HG03378 (cell line): ENCODE measurements at regions not wholly inside any gene's neighbourhood (a gene's known extent, or its start where the extent isn't known, plus 50 kb on each side); places are given as distances from the start of the nearest gene placed in this dataset.

Experiments
- ATAC-seq: cut with Tn5 transposase; IDR thresholded peaks from one replicate; pipeline ENCODE4 v1.9.1; 2021; ENCODE audit warnings: mild to moderate bottlenecking, moderate library complexity; ENCODE audit not compliant: unreplicated experiment

DNA sequence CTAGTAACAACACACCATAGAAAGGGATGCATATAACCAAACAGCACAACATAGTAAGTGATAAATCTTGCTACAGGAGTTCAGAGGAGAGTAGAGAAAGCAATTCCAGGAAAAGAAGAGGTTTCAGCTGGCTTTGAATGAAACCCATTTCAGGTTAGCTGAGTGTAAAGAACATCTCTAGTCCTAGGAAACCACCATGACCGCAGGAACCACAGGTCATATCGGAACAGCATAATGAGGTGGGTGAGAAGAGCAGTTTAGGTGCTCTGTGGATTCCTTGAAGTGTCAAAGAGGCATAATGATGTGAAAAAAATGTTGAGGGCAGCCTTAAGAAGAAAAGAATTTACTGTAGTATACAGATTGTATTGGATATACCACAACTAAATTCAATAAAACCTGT lies 507.5 kb downstream of the MTRR start:
- no peak for ATAC-seq

DNA sequence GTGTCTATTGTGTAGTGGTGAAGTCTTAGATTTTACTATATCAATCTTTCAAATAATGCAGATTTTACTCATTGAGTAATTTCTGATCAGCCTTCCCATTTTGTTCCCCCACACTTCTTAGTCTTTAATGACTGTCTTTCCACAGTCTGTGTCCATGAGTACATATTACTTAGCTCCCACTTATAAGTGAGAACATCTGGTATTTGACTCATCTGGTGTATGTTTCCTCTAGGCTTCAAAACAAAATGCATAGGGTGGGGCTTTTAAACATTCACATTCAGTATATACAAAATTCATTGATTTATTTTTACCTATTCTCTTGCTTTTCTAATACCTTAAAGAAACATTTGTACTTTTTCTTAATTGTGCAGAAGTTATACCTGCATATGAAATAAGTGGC lies 513.0 kb downstream of the MTRR start:
- ATAC-seq = no peak

DNA sequence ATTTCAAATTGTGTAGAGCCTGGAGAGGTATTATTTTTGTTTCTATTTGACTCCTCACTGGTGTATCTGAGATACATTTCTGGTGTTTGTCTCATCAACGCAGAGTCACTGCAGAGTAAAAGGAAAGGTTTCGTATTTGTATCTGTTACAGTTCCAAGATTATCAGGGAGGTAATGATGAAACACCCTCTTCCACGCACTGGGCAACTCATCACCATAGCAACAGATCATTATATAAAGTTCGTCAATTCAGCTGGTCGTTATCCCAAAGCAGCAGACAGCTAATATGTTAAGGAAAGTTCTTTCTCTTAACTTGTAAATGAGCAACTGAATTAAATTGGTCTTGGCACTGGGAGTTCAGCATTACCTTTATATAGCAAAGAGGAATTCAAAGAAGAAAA lies 513.5 kb downstream of the MTRR start:
- no peak for ATAC-seq

DNA sequence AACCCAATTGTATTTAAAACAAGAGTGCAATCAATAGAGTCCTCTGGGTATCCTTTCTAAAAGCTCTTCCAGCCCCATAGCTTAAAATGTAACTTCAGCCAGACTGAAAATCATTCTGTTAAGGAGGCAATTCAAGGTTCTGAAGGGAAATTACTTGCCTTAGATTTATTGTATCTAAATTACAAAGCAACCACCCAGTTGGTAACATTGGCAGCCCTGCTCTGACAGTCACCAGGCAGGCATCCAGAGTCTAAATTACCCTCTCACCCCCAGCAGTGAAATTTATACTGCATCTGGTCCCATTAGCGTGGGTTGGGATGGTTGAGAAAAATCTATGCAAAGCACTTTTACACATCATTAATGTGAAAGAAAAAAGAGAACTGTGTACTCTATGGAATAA lies 514.7 kb downstream of the MTRR start:
- no peak for ATAC-seq

DNA sequence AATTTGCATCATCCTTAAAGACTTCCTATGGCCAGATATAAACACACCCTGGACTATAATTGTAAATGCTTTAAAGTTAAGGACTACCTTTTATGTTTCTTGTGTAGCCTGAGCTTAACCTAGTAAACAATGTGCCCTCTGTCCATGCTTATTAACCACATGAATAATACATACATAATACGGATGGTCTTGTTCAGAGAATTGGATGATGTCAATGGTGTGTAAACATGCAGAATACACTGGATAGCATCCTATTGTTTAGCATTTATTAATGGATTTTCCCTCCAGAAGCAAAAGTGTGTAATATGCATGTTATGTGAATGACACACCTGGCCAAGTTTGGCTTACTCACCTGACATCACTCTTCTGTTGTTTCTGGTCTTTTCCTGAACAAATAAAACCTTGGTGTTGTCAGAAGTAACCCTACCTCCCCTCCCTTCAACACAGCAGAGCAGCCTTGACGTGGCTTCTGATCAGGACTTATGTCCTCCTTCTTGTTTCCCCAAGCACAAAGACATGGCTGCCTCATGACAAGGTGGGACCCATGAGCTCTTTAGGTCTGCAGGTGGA lies 517.9 kb downstream of the MTRR start:
- ATAC-seq = no peak

GRCh38 chr5:8391911-8392310 lies 523.0 kb downstream of the MTRR start:
- ATAC-seq = no peak

- ATAC-seq = no peak
Measured at GRCh38 chr5:8393240-8393639, 524.3 kb downstream of the MTRR start.

DNA sequence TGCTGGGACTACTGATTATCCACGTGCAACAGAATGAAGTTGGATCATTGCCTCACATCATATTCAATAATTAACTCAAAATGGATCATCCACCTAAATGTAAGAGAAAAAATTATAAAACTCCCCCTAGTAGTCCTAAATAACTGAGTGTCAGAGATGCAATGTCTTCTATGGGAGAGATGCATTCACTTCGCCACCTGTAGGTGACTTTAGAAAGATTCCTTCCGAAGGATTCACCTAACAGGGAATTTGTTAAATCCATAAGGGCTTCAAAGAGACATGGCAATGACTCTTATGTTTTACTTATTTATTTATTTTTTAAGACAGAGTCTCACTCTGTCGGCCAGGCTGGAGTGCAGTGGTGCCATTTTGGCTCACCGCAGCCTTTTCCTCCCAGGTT lies 526.0 kb downstream of the MTRR start:
- ATAC-seq = no peak

DNA sequence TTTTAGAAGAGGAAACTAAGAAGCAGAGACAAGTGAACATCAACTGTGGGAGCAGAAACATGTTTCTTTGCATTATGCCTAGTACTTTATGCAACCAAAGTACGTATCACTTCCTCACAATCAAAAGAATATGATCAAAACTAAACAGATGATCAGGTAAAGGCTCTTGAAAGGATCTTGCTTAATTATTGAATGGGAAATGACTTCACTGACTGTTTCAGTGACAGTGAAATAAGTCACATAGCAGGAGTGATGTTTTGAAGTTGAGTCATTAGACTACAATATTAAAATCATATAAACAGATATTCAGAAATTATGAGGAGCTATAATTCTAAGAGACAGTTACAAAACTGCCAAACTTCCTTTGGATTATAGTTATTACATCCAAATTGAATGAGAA lies 527.3 kb downstream of the MTRR start:
- ATAC-seq = no peak

- no peak for ATAC-seq
Measured at GRCh38 chr5:8396756-8397155, 527.8 kb downstream of the MTRR start.

DNA sequence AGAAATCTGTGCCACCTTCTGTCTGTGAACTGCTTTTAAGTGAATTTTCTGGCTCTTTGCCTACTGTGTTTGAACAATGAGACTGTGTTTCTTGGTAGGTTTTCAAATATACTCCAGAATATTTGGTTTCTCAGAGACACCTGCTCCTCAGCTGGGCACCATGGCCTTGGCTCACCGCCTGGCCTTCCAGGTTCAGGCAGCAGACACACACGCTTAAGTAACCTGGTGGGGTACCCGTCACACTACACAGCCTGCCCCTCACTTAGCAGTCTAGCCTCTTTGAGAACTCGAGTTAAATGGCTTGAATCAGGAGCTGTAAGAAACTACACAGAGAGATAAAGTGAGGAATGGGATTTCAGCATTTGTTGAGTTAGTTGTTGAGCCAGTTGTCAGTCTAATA lies 530.5 kb downstream of the MTRR start:
- no peak for ATAC-seq

DNA sequence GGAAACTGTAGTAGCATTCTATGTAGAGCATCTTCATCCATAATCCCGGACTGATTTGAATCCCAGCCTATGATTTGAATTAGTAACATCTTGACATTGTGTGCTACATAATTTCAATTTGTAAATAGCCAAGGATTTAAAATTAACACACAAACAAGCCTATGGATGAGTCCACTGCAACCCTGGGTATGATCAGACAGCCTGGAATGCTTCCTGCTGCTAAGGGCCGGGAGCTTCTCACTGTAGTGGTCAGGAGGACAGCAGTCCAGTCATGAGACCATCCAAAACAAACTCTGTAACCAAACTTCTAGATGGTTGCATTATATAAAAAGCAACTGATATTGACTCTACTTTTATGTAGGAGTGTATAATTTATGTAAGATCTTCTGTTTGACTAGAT lies 539.3 kb downstream of the MTRR start:
- no peak for ATAC-seq

GRCh38 chr5:8410618-8411017 lies 541.7 kb downstream of the MTRR start:
- ATAC-seq = no peak

DNA sequence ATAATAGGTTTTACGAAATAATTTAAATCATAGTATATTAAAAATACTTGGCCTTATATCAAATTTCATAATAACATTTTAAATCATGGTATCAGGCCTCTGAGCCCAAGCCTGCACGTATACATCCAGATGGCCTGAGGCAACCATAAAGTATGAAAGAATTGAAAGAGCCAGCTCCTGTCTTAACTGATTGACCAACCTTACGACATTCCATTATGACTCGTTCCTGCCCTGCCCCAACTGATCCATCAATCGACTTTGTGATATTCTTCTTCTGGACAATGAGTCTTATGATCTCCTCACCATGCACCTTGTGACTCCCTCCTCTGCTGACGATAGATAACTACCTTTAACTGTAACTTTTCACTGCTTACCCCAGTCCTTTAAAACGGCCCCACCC lies 545.0 kb downstream of the MTRR start:
- no peak for ATAC-seq

DNA sequence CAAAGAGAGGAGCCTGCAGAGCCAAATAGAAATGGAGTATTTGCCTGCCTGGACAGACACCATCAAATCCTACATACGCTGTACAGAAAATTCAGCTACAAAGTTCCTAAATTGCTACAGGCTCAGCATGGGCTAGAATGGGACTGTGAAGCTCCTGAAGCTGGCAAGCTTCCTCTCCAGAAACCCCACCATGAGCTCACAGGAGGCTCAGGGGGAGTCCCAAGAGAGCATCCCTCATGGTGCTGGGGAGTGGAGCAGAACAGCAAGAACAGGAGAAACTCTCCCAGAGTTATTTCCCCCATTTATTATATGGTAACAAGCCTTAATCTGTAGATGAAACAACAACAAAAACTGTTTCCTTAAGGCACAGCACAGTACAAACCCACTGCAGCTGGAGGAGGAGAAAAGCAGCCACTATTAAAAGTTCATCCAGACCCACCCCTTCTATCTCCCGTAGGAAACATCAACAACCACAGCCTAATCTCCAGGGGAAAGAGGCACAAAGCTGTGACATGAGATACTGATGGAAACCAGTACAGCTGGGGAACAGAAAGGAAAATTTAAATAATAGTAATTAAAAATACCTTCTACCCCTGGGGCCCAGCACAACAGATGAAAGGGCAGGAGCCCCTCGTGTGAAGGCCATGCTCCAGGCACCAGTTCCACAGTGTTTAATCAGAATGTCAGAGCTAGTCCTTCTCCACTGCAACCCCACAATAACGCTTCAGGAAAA lies 548.5 kb downstream of the MTRR start:
- no peak for ATAC-seq

DNA sequence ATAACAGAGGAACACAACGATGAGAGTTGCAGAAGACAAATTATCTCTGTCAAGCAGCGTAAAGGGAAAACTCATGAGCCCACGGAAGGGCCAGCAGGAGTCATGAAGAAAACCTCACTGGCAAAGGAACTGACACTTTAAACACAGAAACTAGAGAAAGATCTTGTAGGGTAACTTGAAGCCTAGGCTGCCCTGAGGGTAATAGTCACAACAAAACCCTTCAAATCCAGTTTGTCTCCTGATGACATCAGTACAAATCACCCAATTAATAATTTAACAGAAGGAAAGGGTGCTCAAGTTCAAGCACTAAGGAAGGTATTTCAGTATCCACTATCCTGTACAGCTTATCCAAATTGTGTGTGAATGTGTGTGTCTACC lies 549.1 kb downstream of the MTRR start:
- no peak for ATAC-seq

DNA sequence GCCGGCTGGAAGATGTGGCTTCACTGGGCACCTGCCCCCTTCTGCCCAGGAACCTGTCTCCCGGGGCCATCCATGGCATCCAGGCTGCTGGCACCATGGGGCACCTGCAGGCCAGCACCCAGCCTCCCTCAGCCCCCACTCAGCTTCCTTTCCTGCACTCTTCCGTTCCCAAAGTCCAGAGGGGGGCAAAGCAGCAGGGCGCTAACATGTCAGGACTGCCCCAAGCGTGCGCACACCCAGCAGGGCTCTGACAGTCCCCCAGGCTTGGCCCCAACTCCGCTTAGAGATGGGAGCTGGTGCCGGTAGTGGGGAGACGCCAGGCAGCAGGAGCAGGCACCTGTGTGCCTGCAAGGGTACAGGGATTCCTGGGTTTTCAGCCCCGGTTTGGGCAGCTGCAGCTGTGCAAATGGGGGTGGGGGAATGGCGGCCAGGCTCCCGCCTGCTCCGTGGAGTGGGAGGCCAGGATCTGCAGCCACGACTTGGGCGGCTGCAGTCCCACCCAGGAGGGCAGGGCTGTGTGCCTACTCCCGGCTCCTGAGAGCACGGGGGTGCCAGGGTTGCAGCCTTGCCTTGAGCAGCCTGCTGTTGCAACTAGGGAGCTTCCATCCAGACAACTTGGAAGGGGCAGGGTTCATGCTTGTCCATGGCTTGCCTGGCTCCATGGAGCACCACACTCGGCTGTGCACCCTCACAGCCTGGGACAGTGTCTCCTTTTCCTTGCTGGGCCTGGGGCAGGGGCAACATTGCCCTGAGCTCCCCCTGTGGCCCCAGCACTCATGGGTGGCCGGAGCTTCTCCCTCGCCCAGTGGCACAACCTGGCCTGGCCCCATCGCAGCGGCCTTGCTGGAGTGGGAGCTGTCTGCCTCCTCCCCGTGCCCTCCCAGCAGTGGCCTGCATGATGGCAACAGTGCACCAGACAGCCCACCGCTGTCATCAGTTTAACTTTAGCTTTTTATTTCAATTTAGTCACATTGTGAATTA lies 561.1 kb downstream of the MTRR start:
- ATAC-seq = no peak

DNA sequence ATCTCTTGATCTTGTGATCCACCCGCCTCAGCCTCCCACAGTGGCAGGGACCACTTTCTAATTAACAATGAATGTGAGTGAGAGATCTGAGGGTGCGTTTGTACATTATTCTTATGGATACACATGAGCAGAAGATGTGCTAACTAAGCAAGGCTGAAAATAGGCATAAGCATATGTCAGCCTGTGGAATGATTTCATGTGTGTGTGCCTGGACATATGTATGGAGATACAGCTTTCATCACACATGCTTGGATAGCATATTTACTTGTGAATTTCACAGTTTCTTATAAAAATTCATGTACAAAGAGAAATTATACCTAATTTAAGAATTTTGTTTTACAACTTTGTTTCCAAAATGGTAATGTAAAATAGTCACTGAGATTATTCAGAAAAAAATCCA lies 565.6 kb downstream of the MTRR start:
- ATAC-seq = no peak

DNA sequence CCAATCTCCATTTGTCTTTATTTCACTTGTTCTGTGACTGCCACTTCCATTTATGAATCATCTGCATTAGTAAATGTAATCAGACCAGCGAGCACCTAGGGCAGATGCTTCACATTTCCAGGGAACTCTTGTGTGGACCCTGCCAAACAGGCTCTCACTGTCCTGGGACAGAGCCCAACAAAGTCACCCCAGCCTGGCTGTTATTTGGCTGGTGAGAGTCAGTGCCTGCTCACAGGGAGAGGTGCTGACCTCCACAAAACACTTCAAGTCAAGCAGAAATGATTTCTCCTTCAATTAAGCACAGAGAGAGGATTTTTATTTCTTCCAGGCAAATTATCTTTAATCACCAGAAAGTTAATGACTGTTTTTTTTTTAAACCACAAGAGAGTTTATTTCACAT lies 568.0 kb downstream of the MTRR start:
- no peak for ATAC-seq

GRCh38 chr5:8445139-8445538 lies 576.2 kb downstream of the MTRR start:
- no peak for ATAC-seq

DNA sequence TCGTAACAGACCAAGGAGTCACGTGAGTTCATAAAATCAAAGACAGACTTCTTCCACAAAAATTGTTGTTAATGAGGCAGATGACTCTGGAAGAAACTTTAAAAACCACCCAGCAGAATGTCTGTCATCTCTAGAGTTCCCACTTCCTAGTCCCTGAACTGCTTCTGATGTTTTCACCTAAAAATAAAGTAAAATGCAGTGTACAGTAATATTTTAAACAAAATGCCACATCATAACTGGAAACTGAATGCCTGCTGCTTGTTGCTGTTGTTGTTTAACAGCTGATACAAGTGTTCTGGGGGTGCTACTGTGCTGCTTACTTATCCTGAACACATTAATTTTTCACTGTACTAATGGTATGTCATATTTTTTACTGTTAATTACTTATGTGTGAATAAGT lies 577.2 kb downstream of the MTRR start:
- peak; percentile 70 for ATAC-seq

DNA sequence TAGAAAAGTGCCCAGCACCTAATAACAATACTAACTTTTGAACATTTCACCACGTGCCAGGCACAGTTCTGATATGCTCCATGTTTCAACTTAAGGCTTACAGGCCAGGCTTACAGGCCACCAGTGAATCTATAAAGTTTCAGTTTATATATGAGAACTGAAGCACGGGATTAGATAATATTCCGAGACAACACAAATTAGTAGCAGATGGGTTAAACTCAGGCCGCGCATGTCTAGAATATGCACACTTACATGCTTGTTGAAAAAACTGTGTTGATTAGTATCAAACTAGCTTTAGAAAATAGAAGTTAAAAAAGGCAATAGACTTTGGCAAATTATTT lies 587.9 kb downstream of the MTRR start:
- no peak for ATAC-seq
